SK-N-SH treated with all-trans-retinoic acid at 6 μM for 48 hours (cell line): ENCODE measurements at regions not wholly inside any gene's neighbourhood (a gene's known extent, or its start where the extent isn't known, plus 50 kb on each side); places are given as distances from the start of the nearest gene placed in this dataset.

Source experiments
- ATAC-seq: fragments of 200-7000 bp; cut with Tn5 transposase; 3 replicates; pipeline ENCODE4 v1.9.1; 2020; ENCODE audit warnings: mild to moderate bottlenecking, moderate library complexity
- ARNTL ChIP-seq: fragments of 450-650 bp; formaldehyde crosslinking; IDR thresholded peaks from 2 replicates; pipeline ENCODE4 v1.5.0; 2020; ENCODE audit warnings: low read depth, mild to moderate bottlenecking, moderate library complexity, borderline replicate concordance
- BACH2 ChIP-seq: fragments of 250-450 bp; sonication (Bioruptor Pico); IDR thresholded peaks from 2 replicates; pipeline ENCODE4 v1.9.0; 2021; ENCODE audit warnings: mild to moderate bottlenecking, borderline replicate concordance
- CREB5 ChIP-seq: fragments of 250-450 bp; sonication (Bioruptor Pico); IDR thresholded peaks from 2 replicates; pipeline ENCODE4 v1.5.1; 2020; ENCODE audit warnings: low read depth, mild to moderate bottlenecking, moderate library complexity
- CSDC2 ChIP-seq: fragments of 250-450 bp; sonication (Bioruptor Pico); IDR thresholded peaks from 2 replicates; pipeline ENCODE4 v1.5.0; 2020; ENCODE audit warnings: mild to moderate bottlenecking, moderate library complexity
- CSRNP3 ChIP-seq: fragments of 250-450 bp; sonication (Bioruptor Pico); IDR thresholded peaks from 2 replicates; pipeline ENCODE4 v1.5.1; 2021; ENCODE audit warnings: mild to moderate bottlenecking, moderate library complexity
- ESRRG ChIP-seq: fragments of 250-450 bp; sonication (Bioruptor Pico); IDR thresholded peaks from 2 replicates; pipeline ENCODE4 v1.6.1; 2021; ENCODE audit warnings: mild to moderate bottlenecking
- GLIS3 ChIP-seq: fragments of 250-450 bp; sonication (Bioruptor Pico); IDR thresholded peaks from 2 replicates; pipeline ENCODE4 v1.5.0; 2020; ENCODE audit warnings: mild to moderate bottlenecking, moderate library complexity
- ISL1 ChIP-seq: fragments of 250-450 bp; sonication (Bioruptor Pico); IDR thresholded peaks from 2 replicates; pipeline ENCODE4 v2.1.2; 2022; ENCODE audit warnings: mild to moderate bottlenecking, moderate library complexity
- OSR1 ChIP-seq: fragments of 250-450 bp; sonication (Bioruptor Pico); IDR thresholded peaks from 2 replicates; pipeline ENCODE4 v1.8.0; 2022; ENCODE audit warnings: moderate library complexity, mild to moderate bottlenecking, inconsistent platforms
- PATZ1 ChIP-seq: fragments of 250-450 bp; sonication (Bioruptor Pico); IDR thresholded peaks from 2 replicates; pipeline ENCODE4 v1.8.0; 2020; ENCODE audit warnings: mild to moderate bottlenecking, moderate library complexity, borderline replicate concordance
- POU6F1 ChIP-seq: fragments of 250-450 bp; sonication (Bioruptor Pico); IDR thresholded peaks from 2 replicates; pipeline ENCODE4 v1.8.0; 2021; ENCODE audit warnings: low read depth, mild to moderate bottlenecking, moderate library complexity, borderline replicate concordance
- PPARA ChIP-seq: fragments of 250-450 bp; sonication (Bioruptor Pico); IDR thresholded peaks from 2 replicates; pipeline ENCODE4 v1.5.0; 2020; ENCODE audit warnings: mild to moderate bottlenecking, borderline replicate concordance
- RARB ChIP-seq: fragments of 250-450 bp; sonication (Bioruptor Pico); IDR thresholded peaks from 2 replicates; pipeline ENCODE4 v1.8.0; 2021; ENCODE audit warnings: mild to moderate bottlenecking, moderate library complexity
- SNAI2 ChIP-seq: fragments of 250-450 bp; sonication (Bioruptor Pico); IDR thresholded peaks from 2 replicates; pipeline ENCODE4 v1.5.0; 2020; ENCODE audit warnings: mild to moderate bottlenecking, moderate library complexity
- TCF4 ChIP-seq: fragments of 250-450 bp; sonication (Bioruptor Pico); IDR thresholded peaks from 2 replicates; pipeline ENCODE4 v1.8.0; 2021; ENCODE audit warnings: mild to moderate bottlenecking, moderate library complexity, borderline replicate concordance
- TSHZ2 ChIP-seq: fragments of 250-450 bp; sonication (Bioruptor Pico); IDR thresholded peaks from 2 replicates; pipeline ENCODE4 v1.5.0; 2020; ENCODE audit warnings: mild to moderate bottlenecking, moderate library complexity
- ZC3H10 ChIP-seq: fragments of 250-450 bp; sonication (Bioruptor Pico); IDR thresholded peaks from 2 replicates; pipeline ENCODE4 v1.5.1; 2021; ENCODE audit warnings: mild to moderate bottlenecking, moderate library complexity
- ZFP3 ChIP-seq: fragments of 250-450 bp; sonication (Bioruptor Pico); IDR thresholded peaks from 2 replicates; pipeline ENCODE4 v1.5.0; 2020; ENCODE audit warnings: mild to moderate bottlenecking, moderate library complexity
- ZFP30 ChIP-seq: fragments of 450-650 bp; formaldehyde crosslinking; IDR thresholded peaks from 2 replicates; pipeline ENCODE4 v1.5.0; 2022; ENCODE audit warnings: mild to moderate bottlenecking, moderate library complexity
- ZNF565 ChIP-seq: fragments of 450-650 bp; formaldehyde crosslinking; conservative IDR thresholded peaks from 2 replicates; pipeline ENCODE4 v1.5.0; 2020; ENCODE audit warnings: low read depth, mild to moderate bottlenecking, moderate library complexity
- ZNF70 ChIP-seq: fragments of 450-650 bp; formaldehyde crosslinking; IDR thresholded peaks from 2 replicates; pipeline ENCODE4 v1.5.0; 2020; ENCODE audit warnings: mild to moderate bottlenecking, moderate library complexity

GRCh38 chr12:77578466-77579220, 252.1 kb upstream of the NAV3 start:
- TF ChIP-seq PATZ1 (CRISPR knock-in tag): no peak
- TF ChIP-seq ISL1 (CRISPR knock-in tag): no peak
- no peak for TF ChIP-seq ZNF70 (CRISPR knock-in tag)
- peak; percentile 76 for ATAC-seq

GRCh38 chr12:77577791-77578190, 252.9 kb upstream of the NAV3 start:
- TF ChIP-seq ZNF70 (CRISPR knock-in tag): no peak
- no peak for TF ChIP-seq OSR1 (CRISPR knock-in tag)
- no peak for TF ChIP-seq CREB5 (CRISPR knock-in tag)
- TF ChIP-seq TCF4 (CRISPR knock-in tag): no peak
- TF ChIP-seq RARB (CRISPR knock-in tag): no peak
- no peak for TF ChIP-seq CSDC2
- no peak for TF ChIP-seq ESRRG (CRISPR knock-in tag)
- TF ChIP-seq ZFP30 (CRISPR knock-in tag): no peak
- TF ChIP-seq PPARA: no peak
- no peak for TF ChIP-seq TSHZ2 (CRISPR knock-in tag)
- no peak for TF ChIP-seq GLIS3
- no peak for TF ChIP-seq BACH2 (CRISPR knock-in tag)
- TF ChIP-seq CSRNP3 (CRISPR knock-in tag): no peak
- no peak for TF ChIP-seq ZNF565
- TF ChIP-seq ZFP3: no peak
- TF ChIP-seq PATZ1 (CRISPR knock-in tag): no peak
- no peak for TF ChIP-seq ARNTL (CRISPR knock-in tag)
- TF ChIP-seq POU6F1 (CRISPR knock-in tag): no peak
- no peak for TF ChIP-seq ZC3H10 (CRISPR knock-in tag)
- no peak for TF ChIP-seq SNAI2 (CRISPR knock-in tag)
- ATAC-seq: peak; percentile 70
